ENCODE measurements at regions not wholly inside any gene's neighbourhood (a gene's known extent, or its start where the extent isn't known, plus 50 kb on each side); places are given as distances from the start of the nearest gene placed in this dataset.
"Not testable (repeated sequence)": the region's sequence is repeated elsewhere in the genome, so short reads cannot be mapped to it uniquely, and the experiment has no call there.

DNA sequence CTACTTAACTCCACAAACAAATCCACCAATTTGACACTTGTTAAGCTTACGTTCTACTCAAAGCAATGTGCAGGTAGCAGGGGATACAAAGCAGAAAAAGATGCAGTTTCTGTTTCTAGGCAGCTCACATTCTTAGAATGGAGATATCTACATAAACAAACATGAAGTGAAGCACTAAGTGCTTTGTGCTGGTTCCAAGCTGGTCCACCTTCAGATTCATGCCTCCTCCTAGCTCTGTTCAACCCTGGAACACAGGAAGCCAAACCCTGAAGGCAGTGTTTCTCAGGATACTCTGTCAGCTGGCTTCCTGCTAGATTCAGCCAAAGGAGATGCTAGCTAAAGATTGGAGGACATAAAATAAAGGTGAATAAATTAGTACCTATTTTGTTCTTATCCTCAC is 55.3 kb upstream of the NOL4 start:
- DNase-seq (ENCODE audit: low spot score) = no peak

DNA sequence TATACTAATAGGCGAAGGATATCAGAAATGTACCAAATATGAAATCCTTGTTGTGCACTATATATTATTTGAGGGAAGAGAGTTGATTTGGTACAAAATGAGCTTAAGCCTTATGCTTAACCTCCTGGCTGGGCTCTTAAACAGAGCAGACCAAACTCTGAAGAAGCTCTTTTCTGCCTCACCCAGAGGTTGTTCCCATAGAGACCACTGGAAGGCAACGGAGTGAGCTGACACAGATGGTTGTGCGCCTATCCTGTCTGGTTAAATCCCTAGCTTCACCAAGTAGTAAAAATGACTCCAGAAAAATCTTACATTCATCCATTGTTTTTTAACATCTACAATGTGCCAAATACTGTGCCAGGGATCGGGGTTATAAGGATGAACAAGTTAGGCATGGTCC is 55.9 kb upstream of the NOL4 start:
- DNase-seq (ENCODE audit: low spot score) = no peak

DNA sequence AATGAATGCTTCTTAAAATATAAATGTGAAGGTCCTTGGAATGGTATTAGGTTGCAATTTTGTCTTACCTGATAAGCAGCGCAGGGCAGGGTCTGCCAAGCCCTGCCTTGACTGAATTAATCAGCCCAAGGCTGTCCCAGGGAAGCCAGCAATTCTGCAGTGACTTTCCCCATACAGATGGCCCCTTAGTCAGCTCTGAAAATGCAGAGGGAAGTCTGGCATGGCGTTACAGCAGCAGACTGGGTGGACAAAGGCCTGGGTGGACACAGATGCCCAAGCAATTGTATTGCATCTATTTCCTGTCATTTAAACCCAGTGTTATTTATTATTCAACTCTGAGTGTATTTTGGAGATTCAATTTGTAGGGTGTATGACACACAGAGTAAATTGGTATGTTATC is 56.6 kb upstream of the NOL4 start:
- DNase-seq (ENCODE audit: low spot score) = no peak

DNA sequence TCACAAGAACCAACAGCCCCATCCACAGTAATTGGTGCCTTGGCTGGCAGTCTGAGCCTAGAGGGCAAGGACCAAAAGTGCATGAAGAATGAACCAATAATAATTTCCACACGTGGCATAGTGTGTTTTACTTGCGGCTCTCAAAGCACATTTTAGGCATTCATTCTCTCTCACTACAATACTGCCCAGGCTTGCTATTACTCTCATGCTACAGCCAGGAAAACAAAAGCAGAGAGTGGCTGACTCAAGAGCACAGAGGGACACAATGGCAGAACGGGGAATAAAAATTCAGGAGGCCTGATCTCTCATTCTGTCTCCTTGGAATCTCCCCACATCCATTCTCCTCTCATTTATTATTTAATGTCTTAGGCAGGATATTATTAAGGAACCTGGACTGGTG is 57.0 kb upstream of the NOL4 start:
- no peak for DNase-seq (ENCODE audit: low spot score)

DNA sequence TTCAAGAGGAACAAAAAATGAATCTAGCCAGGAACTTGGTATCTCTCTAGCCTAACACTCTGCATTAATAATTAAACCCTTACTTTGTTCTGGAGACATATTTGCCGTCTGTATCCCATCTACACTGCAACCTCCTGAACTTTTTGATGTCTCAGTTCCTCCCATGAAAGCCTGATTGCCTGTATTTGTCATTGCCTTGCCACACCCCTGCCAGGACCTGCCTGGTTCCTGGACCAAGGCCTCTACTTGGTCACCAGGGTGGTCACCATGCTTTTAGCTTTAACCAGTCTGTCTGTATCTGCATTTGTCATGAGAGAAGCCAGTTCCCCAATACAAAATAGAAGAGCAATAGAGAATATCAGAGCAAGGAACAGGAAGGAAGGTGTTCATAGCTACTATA is 58.8 kb upstream of the NOL4 start:
- no peak for DNase-seq (ENCODE audit: low spot score)

DNA sequence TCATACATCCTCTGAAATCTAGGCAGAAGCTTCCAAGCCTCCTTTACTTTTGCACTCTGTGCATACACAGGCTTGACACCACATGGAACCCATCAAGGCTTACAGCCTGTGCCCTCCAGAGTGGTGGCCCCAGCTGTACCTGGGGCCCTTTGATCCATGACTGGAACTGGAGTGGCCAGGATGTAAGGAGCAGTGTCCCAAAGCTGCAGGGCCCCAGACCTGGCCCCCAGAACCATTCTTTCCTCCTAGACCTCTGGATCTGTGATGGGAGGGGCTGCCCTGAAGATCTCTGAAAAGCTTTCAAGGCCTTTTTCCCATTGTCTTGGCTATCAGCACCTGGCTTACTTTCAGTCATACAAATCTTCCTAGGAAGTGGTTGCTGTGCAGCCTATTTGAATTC is 63.1 kb upstream of the NOL4 start:
- no peak for DNase-seq (ENCODE audit: low spot score)

DNA sequence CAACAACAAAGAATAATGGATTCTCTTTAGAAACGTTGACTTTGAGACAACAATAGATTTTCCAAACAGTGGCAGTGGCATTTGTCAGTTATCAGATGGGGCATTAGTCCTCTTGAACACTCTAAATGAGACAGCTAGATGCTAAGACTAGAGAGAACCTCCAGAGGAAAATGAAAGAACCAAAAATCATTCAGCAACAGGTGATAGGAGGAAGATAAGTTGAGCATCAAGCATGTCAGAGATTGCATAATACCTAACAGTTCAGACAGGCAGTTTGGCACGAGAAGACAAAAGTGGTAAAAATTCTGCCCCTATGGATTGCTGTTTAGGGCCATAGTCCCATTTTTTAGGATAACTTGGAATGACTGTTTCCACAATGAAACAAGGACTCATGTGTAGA is 67.9 kb upstream of the NOL4 start:
- no peak for DNase-seq (ENCODE audit: low spot score)

DNA sequence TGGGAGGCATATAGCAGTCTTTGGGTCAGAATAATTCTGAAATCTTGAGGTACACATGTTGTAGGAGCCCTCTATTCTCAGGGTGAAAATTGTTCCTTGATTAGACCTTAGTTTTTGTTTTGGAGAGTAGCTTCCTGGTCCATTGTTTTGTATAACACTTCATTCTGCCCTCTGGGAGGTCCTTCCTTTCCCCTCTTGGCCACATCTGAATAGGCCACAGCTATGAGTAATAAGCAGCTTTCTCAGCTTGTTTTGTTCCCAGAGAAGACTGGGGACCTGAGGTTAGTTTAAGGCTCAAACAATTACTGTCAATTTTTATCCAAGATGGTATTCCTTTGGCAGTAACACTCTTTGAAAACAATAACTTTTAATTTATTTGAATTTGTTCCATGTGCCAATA is 72.6 kb upstream of the NOL4 start:
- no peak for DNase-seq (ENCODE audit: low spot score)

DNA sequence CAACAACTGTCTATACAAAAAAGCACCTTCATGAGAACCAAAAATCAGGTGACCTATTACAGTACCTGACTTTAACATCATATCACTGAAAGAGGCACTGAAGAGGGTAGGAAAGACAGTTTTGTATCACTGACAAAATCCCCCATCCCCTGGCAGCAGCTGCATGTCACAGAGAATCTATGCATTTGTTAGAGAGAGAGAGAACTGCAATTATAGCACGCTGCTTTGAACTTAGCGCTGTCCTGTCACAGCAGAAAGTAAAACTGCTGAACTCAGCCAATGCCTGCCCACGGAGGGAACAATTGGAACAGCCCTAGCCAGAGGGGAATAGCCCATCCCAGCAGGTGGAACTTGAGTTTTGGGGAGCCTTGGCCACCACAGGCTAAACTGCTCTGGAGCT is 75.1 kb upstream of the NOL4 start:
- no peak for DNase-seq (ENCODE audit: low spot score)

DNA sequence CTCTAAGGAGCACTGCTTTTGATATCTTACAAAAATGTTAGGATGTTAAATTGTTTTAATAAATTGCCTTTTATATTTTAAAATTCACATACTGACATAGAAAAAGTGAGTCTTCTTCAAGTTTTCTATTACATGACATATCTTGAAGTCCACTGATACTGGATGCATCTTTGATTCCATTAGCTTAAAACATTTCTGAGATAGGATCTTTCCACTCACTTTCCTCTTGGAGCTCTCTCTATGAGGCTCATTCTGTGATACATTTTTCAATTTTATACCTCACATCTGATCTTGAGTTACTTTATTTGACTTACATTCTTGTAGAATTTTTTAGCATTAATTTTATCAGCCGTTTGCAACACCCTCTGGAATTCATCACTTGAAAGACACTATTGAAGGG is 86.8 kb upstream of the NOL4 start:
- DNase-seq (ENCODE audit: low spot score) = no peak

DNA sequence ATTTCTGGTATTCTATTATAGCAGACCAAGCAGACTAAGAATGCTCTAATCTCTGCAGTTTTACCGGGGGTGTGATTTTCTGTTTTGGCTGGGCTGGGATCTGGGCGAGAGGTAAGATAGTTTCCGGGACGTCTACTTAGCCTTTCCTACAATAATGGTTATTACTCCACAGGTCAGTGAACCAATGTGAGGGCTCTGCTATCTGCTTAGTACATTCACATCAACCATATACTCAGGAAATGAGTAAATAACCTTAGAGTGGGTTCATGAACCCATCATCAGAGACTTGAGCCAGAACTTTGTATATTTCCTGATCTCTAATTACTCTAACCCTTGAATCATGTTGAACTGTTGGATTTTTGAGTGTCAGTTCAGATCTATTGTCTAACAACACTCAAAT is 90.1 kb upstream of the NOL4 start:
- no peak for DNase-seq (ENCODE audit: low spot score)

DNA sequence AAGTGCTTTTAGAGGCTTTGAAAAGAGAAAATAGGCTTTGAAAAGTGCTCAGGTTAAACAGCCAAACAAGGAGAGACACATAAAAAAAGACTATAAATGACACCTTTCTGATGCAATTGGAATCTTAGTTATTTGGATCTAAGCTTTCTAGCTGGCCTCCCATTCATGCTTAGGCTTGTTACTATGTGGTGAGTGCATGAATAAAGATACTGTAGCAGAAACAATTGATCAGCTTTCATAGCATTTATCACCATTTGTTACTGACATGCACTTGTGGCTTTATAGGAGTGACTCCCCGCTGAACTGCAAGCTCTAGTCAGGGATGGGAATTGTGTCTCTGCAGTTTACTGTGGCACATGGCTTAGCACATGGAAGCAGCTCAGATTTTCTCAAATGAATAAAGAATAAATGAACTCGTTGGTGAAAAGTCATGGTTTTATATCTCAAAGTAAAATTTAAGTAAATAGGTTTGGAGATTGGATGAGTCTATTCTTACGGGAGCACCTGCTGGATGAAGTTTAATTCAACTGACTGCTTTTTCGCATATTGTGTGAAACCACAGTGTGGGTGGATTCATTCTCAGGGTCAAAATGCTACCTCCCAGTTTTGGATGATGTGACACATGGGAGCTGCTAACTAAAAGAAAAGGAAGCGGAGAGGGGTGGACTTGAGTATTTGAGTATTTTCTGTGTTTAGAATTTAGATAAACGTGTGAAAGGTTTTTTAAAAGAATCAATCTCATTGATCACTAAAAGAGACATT is 91.1 kb upstream of the NOL4 start:
- DNase-seq (ENCODE audit: low spot score) = no peak

DNA sequence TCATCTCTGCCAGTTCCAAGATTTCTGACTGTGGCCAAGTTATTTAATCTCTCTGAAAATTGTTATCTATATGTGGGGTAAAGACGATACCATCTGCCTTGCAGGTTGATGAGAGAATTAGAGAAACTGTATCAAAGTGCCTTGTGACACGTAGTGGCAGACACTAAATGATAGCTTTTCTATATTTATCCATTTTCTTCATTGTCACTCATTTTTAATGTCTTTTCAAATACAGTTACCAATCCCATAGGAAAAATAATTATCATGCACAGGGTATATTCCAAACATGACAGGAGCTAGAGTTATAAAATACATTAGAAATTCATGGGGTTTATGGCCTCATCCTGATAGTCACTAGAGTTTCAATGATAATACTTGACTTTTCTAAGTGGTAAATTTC is 95.6 kb upstream of the NOL4 start:
- no peak for DNase-seq (ENCODE audit: low spot score)

DNA sequence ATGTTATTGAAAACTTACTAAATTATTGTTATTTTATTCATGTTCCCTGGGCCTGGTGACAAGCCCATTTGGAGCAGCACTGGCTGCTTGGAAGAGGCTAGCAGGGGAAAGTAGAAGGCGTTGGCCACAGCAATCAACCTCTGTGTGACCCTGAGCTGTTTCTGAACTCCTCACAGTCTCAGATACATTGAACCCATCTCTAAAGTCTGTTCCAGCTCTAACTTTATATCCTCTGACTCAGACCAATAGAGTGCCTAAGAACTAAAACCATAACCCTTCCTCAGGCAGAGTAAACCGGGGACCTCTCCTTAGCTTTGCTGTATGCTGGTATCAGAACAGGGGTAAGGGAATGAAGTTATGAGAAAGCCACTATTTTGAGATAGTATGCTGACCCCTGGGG is 96.4 kb upstream of the NOL4 start:
- DNase-seq (ENCODE audit: low spot score) = no peak

DNA sequence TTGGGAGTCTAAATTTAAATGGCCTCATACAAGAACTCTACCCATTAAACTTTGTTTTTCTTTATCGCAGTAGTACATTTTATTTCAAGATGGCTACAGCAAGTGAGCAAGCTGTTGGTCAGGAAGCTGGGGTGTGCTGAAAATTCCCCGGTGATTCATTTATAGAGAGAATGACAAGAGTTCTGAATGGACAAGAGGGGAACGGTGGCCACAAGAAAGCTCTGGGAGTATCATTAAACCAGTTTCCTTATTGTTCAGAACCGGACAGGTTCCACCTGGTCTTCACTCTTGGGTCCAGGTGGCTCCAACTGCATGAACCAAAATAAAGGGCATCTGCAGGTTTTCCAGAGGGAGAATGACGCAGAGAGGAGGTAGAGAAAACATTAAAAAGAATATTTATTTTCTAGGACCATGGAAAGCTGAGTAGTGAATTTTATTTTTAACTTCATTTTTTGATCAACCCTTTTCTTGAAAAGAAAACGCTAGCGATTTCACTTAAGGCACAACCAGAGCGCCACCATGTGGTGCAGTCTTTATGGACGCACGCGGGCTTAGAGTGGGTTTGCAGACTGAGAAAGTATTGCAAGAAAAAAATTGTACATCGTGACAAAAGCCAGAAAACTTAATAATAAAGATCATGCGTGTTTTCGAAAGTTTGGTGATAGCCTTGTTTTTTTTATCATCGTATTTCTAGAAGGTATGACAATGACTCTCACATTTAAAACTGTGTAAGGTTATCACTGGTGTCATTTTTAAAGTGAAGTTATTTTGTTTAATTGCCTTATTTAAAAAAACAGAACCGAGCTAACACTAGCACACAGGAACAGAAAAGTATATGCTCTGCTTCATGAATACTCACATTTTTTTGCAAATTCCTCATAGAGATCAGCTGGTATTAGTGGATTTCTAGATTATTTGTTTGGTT is 97.9 kb upstream of the NOL4 start:
- peak; percentile 75 for DNase-seq (ENCODE audit: low spot score)

DNA sequence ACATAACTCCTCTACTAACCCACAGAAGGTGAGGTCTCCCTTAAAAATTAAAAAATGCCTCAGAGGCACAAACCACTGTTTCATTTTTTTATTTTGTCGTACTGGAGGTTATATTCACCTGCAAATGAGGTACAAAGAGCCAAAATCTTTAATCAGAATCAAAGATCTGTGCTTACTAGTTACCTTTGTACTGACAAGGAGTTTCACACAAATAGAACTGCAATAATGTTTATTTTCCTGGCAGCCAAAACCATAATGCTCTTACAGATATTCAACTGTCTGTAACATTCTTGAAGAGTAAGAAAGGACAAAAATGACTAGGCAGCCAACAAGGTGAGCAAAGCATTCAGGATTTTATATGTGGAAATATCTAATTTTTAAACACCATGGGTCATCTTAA is 105.1 kb upstream of the NOL4 start:
- DNase-seq (ENCODE audit: low spot score) = no peak

DNA sequence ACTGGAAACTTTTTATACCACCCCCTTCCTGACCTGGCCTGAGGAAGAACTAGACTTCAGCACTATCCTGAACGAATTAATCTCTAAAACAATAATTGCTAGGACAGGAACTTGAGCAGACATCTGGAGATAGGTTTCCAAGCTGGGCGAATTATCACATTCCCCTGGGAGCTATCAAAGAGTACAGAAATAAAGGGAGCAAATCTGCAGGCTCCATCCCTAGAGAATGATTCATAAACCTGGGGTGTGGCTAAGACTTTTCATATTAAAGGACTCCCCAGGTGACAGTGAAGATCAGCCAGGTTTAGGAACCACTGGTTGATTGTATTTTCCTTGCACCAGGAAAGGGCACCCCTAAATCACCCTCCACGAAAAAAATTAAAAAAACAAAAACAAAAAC is 105.6 kb upstream of the NOL4 start:
- DNase-seq (ENCODE audit: low spot score) = no peak

DNA sequence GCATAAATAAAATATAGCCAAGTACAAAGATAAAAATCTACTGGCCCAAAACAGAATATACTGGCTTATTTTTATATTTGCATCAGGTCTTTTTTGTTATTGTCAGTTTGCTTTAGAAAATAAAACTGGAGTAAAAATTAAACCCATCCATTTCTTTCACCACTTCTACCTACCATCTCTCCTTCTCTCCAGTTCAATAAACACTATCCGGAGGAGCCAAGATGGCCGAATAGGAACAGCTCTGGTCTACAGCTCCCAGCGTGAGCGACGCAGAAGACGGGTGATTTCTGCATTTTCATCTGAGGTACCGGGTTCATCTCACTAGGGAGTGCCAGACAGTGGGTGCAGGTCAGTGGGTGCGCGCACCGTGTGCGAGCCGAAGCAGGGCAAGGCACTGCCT is 106.2 kb upstream of the NOL4 start:
- DNase-seq (ENCODE audit: low spot score) = not testable (repeated sequence)

DNA sequence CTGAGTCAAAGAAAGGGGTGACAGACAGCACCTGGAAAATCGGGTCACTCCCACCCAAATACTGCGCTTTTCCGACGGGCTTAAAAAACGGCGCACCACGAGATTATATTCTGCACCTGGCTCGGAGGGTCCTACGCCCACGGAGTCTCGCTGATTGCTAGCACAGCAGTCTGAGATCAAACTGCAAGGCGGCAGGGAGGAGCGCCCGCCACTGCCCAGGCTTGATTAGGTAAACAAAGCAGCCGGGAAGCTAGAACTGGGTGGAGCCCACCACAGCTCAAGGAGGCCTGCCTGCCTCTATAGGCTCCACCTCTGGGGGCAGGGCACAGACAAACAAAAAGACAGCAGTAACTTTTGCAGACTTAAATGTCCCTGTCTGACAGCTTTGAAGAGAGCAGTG is 106.6 kb upstream of the NOL4 start:
- not testable (repeated sequence) for DNase-seq (ENCODE audit: low spot score)

DNA sequence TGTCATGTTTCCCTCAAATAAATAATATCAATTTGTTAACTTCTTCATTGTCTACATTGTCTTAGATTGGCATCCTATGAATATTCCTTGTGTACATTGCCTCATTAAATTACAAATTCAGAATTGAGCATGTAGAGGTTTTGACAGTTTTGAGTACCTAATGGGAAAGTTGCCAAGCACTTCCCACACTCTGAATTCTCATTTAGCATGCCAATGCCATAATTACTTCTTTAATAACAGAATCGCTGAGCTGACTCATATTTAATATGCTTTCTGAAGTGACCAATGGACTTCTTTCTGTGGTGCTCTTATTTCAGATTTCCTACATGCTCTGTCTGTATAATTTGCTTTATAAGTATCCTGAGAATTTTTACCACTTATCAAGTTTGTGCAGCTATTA is 114.4 kb upstream of the NOL4 start:
- no peak for DNase-seq (ENCODE audit: low spot score)

DNA sequence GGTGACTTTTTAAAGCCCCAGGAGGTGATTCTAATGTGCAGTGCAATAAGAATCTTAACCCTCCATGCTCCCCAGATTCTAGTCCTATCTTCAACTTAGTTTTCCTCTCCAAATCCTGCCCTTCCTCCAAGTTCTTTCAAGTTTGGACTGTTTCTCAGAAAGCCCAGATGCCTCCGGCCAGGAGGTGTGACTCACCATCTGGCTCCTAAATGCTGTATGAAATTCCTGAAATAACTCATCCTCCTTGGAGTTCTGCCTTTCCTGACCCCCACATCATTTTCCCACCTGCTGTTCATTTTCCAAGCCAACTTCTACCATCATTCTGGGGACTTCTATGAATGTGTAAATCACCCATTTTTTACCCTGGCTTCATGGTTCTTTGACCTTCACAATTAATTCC is 118.2 kb upstream of the NOL4 start:
- DNase-seq (ENCODE audit: low spot score) = peak; percentile 36

DNA sequence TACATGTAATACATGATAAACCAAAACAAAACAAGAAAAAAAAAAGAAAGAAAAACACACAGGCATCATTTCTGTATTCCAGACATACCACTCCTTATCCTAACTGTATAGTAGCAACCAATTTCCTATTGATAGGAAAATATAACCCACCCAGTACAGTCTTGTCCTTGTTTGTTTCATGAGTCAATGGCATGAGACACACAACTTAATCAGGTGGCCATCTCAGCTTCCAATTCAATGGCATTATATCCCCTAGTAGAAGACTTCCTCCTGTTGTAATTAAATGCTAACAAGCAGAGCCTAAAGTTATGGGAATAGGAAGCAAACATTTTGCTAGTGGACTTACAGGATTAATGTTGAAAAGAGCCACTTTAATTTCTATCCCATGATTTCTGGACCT is 121.0 kb upstream of the NOL4 start:
- no peak for DNase-seq (ENCODE audit: low spot score)

DNA sequence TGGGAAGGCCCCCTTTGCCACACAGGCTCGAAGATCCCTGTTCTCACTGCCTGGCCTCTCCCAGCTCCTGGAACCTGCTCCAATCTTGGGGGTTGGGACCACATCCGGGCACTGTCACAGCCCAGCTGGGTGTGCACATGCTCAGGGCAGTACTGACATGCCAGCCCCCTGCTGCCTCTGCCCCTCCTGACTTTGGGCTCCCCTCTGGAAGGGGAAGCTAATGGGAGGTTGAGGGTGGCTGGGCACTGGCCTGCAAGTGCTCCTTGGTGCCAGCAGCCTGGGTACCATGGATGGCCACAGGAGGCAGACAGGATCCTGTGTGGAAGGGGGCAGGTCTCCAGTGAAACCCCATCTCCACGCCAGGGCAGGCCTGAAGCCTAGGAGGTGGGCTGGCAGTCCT is 126.1 kb upstream of the NOL4 start:
- no peak for DNase-seq (ENCODE audit: low spot score)

All from cerebellar cortex (tissue), 1 donor.